ENCODE measurements at regions not wholly inside any gene's neighbourhood (a gene's known extent, or its start where the extent isn't known, plus 50 kb on each side); places are given as distances from the start of the nearest gene placed in this dataset.
"Not testable (repeated sequence)": the region's sequence is repeated elsewhere in the genome, so short reads cannot be mapped to it uniquely, and the experiment has no call there.

DNA sequence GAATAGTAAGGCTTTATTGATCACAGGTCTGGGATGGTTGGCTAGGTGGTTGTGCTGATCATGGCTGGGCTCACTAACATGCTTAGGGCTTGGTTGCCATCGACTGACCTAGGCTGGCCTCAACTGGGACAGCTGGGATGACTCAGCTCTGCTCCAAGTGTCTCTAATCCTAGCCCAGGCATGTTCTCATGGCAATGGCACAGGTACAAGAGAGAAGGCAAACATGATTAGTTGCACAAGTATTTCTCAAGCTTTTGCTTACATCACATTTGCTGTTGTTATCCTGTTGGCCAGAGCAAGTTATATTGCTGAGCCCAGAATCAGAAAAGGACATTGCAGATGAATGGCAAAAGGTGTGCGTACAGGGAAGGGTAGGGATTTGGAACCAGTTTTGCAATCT is 68.5 kb upstream of the SLC35C1 start:
- no peak for DNase-seq
- Mint-ChIP-seq H3K27ac (peak overlapping the region in 1 of 6 donors; percentile 11), H3K4me3 (no peak overlapping the region), H3K9me3 (peaks cover 0 to 4% (median 1%) of the 10 kb centered on the region in 7 donors), H3K36me3 (no peaks in the 10 kb centered on the region), H3K4me1 (no peaks in the 10 kb centered on the region), H3K27me3 (peaks cover 25 to 44% (median 31%) of the 10 kb centered on the region in 3 donors)
- ATAC-seq (ENCODE audit: low read depth in 2 of 2): no peak

DNA sequence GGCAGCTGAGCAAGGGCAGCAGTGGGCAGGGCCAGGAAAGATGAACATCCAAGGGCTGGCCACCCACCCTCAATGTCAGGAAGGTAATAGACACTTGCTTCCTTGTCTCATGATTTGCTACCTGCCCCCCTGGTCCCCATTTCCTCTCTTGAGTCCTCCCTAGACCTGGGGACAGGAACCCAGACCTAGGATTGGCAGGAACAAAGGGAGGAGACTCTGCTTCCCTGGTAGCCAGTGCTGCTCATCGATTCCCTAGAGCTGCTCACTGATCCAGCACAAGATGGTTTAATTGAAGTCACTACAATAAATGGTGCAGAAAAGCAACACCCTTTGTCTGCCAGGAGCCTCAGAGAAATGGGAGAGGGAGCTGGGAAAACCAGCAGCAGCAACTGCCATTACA is 67.8 kb upstream of the CHST1 start:
- H3K27ac Mint-ChIP-seq: no peak overlapping the region
- H3K4me1 Mint-ChIP-seq: no peaks in the 10 kb centered on the region
- no peak overlapping the region for H3K4me3 Mint-ChIP-seq
- no peak for DNase-seq
- H3K9me3 Mint-ChIP-seq: peaks cover 0 to 4% (median 3%) of the 10 kb centered on the region in 7 donors
- H3K27me3 Mint-ChIP-seq: peaks cover 28 to 52% (median 42%) of the 10 kb centered on the region in 3 donors
- ATAC-seq (ENCODE audit: low read depth in 2 of 2): no peak
- no peaks in the 10 kb centered on the region for H3K36me3 Mint-ChIP-seq

DNA sequence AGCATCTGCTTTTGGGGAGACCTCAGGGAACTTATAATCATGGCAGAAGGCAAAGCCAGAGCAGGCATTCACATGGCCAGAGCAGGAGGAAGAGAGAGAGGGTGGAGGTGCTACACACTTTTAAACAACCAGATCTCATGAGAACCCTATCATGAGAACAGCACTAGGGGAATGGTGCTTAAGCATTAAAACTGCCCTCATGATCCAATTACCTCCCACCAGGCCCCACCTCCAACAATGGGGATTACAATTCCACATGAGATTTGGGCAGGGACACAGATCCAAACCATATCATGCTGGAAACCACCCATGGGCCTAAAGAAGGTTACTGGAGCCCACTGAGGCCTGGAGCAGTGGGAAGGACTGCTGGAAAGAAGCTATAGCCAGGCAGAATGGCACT is 66.9 kb upstream of the CHST1 start:
- Mint-ChIP-seq H3K9me3 (peaks cover 0 to 4% (median 3%) of the 10 kb centered on the region in 7 donors), H3K27ac (no peak overlapping the region), H3K4me1 (no peaks in the 10 kb centered on the region), H3K27me3 (peaks cover 33 to 55% (median 47%) of the 10 kb centered on the region in 3 donors), H3K4me3 (no peak overlapping the region), H3K36me3 (no peaks in the 10 kb centered on the region)
- ATAC-seq (ENCODE audit: low read depth in 2 of 2) (no peak), DNase-seq (no peak)

DNA sequence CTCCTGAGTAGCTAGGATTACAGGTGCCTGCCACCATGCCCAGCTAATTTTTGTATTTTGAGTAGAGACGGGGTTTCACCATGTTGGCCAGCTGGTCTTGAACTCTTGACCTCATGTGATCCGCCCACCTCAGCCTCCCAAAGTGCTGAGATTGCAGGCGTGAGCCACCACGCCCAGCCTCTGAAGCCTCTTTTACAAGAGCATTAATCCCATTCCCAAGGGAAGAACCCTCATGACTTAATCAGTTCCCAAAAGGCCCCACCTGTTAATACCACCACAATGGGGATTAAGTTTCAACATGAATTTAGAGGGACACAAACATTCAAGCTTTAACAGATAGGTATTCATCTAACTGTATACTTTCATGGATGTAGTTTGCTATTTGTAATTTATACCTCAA is 65.7 kb upstream of the CHST1 start:
- H3K9me3 Mint-ChIP-seq; H3K4me1 Mint-ChIP-seq; H3K36me3 Mint-ChIP-seq; H3K27ac Mint-ChIP-seq; H3K4me3 Mint-ChIP-seq; DNase-seq; ATAC-seq (ENCODE audit: low read depth in 2 of 2): not testable (repeated sequence)
- peaks cover 26 to 55% (median 53%) of the 10 kb centered on the region in 3 donors for H3K27me3 Mint-ChIP-seq

DNA sequence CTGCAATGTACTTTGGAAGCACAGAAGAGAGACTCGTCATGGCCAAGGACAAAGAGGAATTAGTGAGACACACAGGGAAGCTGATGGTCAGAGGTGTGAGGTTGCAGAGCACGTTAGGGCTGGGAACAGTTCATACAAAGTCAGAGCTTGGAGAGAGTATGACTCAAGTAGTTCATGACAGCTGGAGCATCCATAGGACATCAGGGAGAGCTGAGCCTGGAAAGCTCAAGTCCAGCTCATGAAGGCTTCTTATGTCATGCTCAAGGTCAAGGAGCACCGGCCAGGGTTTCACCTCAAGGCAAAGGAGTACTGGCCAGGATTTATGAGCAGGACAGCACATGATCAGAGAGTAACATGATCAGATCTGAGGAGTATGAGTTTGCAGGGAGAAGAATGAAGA is 64.6 kb upstream of the CHST1 start:
- Mint-ChIP-seq H3K4me3 (no peak overlapping the region), H3K27me3 (peaks cover 31 to 62% (median 59%) of the 10 kb centered on the region in 3 donors), H3K36me3 (no peaks in the 10 kb centered on the region), H3K4me1 (no peaks in the 10 kb centered on the region), H3K27ac (peak overlapping the region in 1 of 6 donors; percentile 49), H3K9me3 (peaks cover 0 to 4% (median 0%) of the 10 kb centered on the region in 7 donors)
- DNase-seq (no peak), ATAC-seq (ENCODE audit: low read depth in 2 of 2) (no peak)

DNA sequence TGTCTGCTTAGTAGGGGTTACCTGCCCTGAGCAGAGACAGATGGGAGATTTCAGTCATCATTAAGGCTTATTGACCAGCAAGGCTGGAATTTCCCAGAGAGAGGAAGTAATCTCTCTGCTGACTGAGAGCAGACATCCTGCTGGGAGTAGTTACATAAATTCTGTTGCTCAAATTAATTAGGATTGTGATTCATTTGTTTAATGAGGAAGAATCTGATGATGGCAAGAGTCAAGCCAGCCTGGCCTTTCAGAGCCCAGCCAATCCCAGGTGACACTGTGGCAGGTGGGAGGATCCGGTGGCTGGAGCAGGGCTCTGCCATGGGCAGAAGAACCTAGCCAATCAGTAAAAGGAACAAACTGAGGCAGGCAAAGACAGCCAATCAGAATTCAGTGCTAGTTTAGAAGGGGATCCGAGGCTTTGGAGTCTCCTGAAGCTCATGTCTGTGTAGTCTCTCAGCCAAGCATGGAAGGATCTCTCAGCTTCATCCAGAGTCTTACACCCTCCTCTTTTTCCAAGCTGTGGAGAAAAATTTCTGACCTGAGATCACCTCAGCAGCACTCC is 61.2 kb upstream of the CHST1 start:
- H3K27me3 Mint-ChIP-seq: peaks cover 33 to 51% (median 48%) of the 10 kb centered on the region in 3 donors
- H3K4me3 Mint-ChIP-seq: no peak overlapping the region
- no peaks in the 10 kb centered on the region for H3K4me1 Mint-ChIP-seq
- DNase-seq (no peak), ATAC-seq (ENCODE audit: low read depth in 2 of 2) (no peak)
- no peaks in the 10 kb centered on the region for H3K36me3 Mint-ChIP-seq
- H3K27ac Mint-ChIP-seq: no peak overlapping the region
- H3K9me3 Mint-ChIP-seq: peaks cover 0 to 2% (median 0%) of the 10 kb centered on the region in 7 donors

DNA sequence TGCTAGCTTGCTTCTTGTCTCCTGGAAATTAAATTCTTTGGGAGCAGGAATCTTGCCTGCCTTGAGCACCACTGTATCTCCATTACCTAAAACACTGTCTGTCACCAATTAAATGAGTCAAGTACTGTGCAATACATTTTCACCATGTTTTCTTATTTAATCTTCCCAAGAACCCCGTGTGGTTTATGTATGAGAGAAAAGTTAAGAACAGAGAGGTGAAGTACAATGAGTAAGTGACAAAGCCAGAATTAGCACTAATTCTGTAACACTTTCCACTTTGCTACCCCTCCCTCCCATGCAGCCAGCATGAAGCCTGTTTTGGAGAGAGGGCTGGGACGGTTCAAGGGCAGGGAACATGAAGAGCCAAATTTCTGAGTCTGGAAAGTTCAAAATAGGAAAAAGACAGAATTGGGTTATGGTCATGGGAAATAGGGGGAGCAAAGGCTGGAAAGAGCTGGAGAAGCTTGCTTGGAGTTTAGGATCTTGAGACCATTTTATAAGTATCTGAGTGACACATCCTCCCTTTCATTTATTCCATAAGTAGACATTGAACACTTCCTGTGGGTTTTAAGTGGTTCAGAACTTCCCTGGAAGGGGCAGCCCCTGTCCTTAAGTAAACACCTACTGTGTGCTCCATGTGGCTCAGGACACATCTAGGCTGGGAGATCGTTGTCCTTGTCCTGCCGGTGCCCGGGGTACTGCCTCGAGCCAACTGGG is 60.5 kb upstream of the CHST1 start:
- DNase-seq (no peak), ATAC-seq (ENCODE audit: low read depth in 2 of 2) (no peak)
- H3K4me1 Mint-ChIP-seq: no peaks in the 10 kb centered on the region
- H3K27ac Mint-ChIP-seq: no peak overlapping the region
- no peak overlapping the region for H3K4me3 Mint-ChIP-seq
- no peaks in the 10 kb centered on the region for H3K36me3 Mint-ChIP-seq
- peaks cover 0 to 2% (median 0%) of the 10 kb centered on the region in 7 donors for H3K9me3 Mint-ChIP-seq
- H3K27me3 Mint-ChIP-seq: peaks cover 33 to 51% (median 48%) of the 10 kb centered on the region in 3 donors

DNA sequence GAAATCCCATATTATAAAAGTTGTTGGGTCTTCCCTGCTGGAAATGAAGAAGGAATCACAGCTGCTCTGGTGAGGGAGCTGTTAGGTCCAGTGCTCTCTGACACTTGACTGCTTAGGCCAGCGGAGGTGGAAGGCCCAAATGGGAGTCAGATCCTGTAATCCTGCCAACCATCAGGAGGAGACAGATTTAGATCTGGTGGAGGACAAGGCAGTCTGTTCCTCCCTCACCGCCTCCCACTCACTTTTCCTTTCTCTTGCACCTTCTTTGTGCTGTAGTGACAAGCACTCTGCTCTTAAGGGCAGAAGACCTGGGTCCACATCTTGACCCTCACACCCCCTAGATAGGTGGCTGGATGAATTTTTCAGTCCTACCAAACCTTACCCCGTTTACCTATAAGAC is 59.7 kb upstream of the CHST1 start:
- ATAC-seq (ENCODE audit: low read depth in 2 of 2): no peak
- Mint-ChIP-seq H3K4me1 (no peaks in the 10 kb centered on the region), H3K4me3 (no peak overlapping the region), H3K27ac (no peak overlapping the region), H3K36me3 (no peaks in the 10 kb centered on the region), H3K9me3 (peaks cover 0 to 2% (median 0%) of the 10 kb centered on the region in 7 donors), H3K27me3 (peaks cover 32 to 50% (median 45%) of the 10 kb centered on the region in 3 donors)
- no peak for DNase-seq

DNA sequence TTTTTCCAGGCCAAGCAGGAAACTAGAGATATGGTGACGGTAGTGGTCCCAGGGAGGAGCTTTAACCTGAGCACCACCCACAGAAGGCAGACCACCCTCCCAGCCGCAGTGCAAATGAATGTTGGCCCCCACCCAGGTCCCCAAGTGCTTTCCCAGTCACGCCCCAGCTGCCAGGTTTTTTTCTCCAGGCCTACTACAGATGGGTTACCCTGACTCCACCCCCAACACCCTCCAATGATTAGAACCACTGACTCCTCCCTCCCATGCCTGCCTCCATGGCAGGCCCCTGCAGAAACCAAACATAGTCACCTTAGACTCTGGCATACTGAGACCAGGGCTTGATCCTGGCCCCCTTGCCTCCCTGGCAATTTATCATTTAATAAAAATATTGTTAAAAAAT is 58.7 kb upstream of the CHST1 start:
- H3K4me3 Mint-ChIP-seq: no peak overlapping the region
- no peak overlapping the region for H3K27ac Mint-ChIP-seq
- H3K27me3 Mint-ChIP-seq: peaks cover 27 to 41% (median 37%) of the 10 kb centered on the region in 3 donors
- no peaks in the 10 kb centered on the region for H3K9me3 Mint-ChIP-seq
- H3K4me1 Mint-ChIP-seq: no peaks in the 10 kb centered on the region
- DNase-seq: no peak
- H3K36me3 Mint-ChIP-seq: no peaks in the 10 kb centered on the region
- ATAC-seq (ENCODE audit: low read depth in 2 of 2): no peak

DNA sequence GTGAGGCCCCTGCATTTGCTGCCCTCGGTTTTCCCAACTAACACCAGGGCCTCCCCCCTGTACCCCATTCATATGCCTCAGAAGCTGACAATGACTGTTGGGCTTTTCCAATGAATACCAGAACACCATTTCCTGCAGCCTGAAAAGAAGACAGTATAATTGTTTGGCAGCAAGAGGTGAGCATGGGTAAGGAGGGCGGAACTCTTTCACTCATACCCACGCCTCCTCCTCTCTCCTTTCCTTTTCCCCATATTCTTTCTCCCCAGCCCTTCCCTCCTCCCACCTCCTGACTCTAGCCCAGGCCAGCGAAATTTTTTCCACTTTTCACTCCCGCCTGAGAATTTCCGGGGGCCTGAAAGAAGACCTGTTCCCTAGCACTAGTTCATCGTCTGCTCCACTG is 58.0 kb upstream of the CHST1 start:
- ATAC-seq (ENCODE audit: low read depth in 2 of 2) (no peak), DNase-seq (no peak)
- Mint-ChIP-seq H3K9me3 (no peaks in the 10 kb centered on the region), H3K4me1 (no peaks in the 10 kb centered on the region), H3K27me3 (peaks cover 25 to 33% (median 30%) of the 10 kb centered on the region in 3 donors), H3K4me3 (no peak overlapping the region), H3K36me3 (no peaks in the 10 kb centered on the region), H3K27ac (no peak overlapping the region)

DNA sequence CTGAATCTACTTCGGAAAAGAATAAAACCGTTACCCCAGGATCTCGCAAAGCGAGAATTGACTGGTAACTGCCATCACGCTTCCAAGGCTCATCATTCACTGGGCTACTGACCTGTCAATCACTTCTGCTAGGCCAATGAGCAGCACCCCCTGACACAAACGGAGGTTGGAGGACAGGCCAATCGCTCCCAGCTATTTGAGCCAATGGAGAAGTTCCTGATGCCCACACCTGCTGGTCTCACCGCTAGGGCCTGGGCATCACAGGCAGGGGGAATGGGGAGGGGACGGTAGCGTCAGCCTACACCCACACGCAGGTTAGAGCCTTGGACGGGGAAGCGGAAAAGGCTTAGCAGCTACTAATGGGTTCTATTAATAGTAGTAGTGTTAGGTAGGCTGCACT is 56.7 kb upstream of the CHST1 start:
- H3K9me3 Mint-ChIP-seq: no peaks in the 10 kb centered on the region
- H3K27me3 Mint-ChIP-seq: peaks cover 18 to 26% (median 21%) of the 10 kb centered on the region in 3 donors
- no peaks in the 10 kb centered on the region for H3K4me1 Mint-ChIP-seq
- H3K27ac Mint-ChIP-seq: no peak overlapping the region
- no peak overlapping the region for H3K4me3 Mint-ChIP-seq
- no peak for ATAC-seq (ENCODE audit: low read depth in 2 of 2)
- no peaks in the 10 kb centered on the region for H3K36me3 Mint-ChIP-seq
- DNase-seq: no peak

DNA sequence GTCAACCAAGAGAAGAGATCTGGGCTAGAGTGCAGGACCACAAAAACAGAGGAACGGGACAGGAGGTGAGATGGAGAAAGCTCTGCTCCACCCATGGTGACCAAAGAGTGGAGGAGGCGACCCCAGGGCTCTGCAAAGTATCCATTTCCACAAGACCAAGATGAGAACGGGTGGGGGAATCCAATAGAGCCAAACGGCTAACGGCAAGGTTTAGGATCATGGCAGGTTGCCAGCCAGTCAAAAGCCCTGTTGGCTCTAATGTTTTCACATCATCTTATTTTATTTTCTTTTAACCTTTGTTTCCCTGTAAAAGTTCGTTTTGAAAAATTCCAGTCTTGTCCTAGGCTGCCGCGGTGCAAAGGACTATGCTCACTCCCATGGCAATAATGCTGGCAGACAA is 52.1 kb upstream of the CHST1 start:
- H3K4me1 Mint-ChIP-seq: no peaks in the 10 kb centered on the region
- no peaks in the 10 kb centered on the region for H3K36me3 Mint-ChIP-seq
- H3K27ac Mint-ChIP-seq: no peak overlapping the region
- H3K27me3 Mint-ChIP-seq: peaks cover 0 to 33% (median 18%) of the 10 kb centered on the region in 3 donors
- ATAC-seq (ENCODE audit: low read depth in 2 of 2) (no peak), DNase-seq (no peak)
- H3K9me3 Mint-ChIP-seq: peaks cover 0 to 3% (median 0%) of the 10 kb centered on the region in 7 donors
- no peak overlapping the region for H3K4me3 Mint-ChIP-seq

DNA sequence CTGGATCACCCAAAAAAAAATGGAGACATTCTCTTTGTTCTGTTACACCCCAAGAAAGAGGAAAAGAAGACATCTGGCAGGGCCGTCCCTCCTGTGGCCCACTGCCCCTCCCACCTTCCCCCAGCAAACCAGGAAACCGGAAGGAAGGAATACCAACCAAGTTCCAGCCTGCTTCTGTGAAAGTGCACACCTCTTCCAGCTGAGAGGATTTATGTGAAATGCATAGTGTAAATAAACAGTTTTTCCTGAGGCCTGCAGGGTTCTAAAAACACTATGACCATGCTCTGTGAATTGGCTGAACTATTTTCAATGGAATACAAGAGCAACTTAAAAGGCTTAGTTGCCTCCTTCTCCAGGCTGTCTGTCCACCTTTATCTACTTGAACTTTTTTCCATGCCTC is 50.0 kb upstream of the CHST1 start:
- H3K4me1 Mint-ChIP-seq: no peaks in the 10 kb centered on the region
- ATAC-seq (ENCODE audit: low read depth in 2 of 2) (no peak), DNase-seq (no peak)
- no peak overlapping the region for H3K4me3 Mint-ChIP-seq
- H3K9me3 Mint-ChIP-seq: peaks cover 0 to 3% (median 0%) of the 10 kb centered on the region in 7 donors
- H3K27me3 Mint-ChIP-seq: peaks cover 8 to 44% (median 25%) of the 10 kb centered on the region in 3 donors
- no peak overlapping the region for H3K27ac Mint-ChIP-seq
- no peaks in the 10 kb centered on the region for H3K36me3 Mint-ChIP-seq
